ENCODE measurements at regions not wholly inside any gene's neighbourhood (a gene's known extent, or its start where the extent isn't known, plus 50 kb on each side); places are given as distances from the start of the nearest gene placed in this dataset.

- TF ChIP-seq POLR2AphosphoS5 (IDR thresholded peaks at IDR 0.05) (no peak), CTCF (IDR thresholded peaks at IDR 0.05) (no peak), POLR2A (IDR thresholded peaks at IDR 0.05) (no peak), EP300 (IDR thresholded peaks at IDR 0.05) (no peak)
Measured at GRCh38 chr2:185208261-185208660, 530.3 kb upstream of the FSIP2 start.
